Hepatocyte (in vitro differentiated cells): ENCODE measurements at regions not wholly inside any gene's neighbourhood (a gene's known extent, or its start where the extent isn't known, plus 50 kb on each side); places are given as distances from the start of the nearest gene placed in this dataset.
A peak's percentile ranks its signal among the peaks of the same experiment; 100 is the strongest.

Experiments
- DNase-seq: peaks from one replicate; pipeline ENCODE4 v3.0.0-alpha.2; 2016; ENCODE audit warnings: low spot score
- H2AFZ ChIP-seq: fragments of 200-600 bp; sonication (generic); 2 replicates; pipeline ENCODE4 v1.6.0; 2016; ENCODE audit warnings: antibody characterized with exemption, mild to moderate bottlenecking
- H3K27ac ChIP-seq: fragments of 200-600 bp; sonication (generic); 2 replicates; pipeline ENCODE4 v1.5.1; 2016; ENCODE audit warnings: mild to moderate bottlenecking
- H3K27me3 ChIP-seq: fragments of 200-600 bp; sonication (generic); 2 replicates; pipeline ENCODE4 v1.6.1; 2016
- H3K36me3 ChIP-seq: fragments of 200-600 bp; sonication (generic); replicated peaks from 2 replicates; pipeline ENCODE4 v1.5.1; 2016; ENCODE audit warnings: low read depth; ENCODE audit not compliant: insufficient read depth
- H3K4me1 ChIP-seq: fragments of 200-600 bp; sonication (generic); 2 replicates; pipeline ENCODE4 v1.5.1; 2016; ENCODE audit warnings: mild to moderate bottlenecking, moderate library complexity; ENCODE audit not compliant: insufficient read depth
- H3K4me2 ChIP-seq: fragments of 200-600 bp; sonication (generic); 2 replicates; pipeline ENCODE4 v1.6.0; 2016
- H3K4me3 ChIP-seq: fragments of 200-600 bp; sonication (generic); 2 replicates; pipeline ENCODE4 v1.5.1; 2016; ENCODE audit warnings: mild to moderate bottlenecking
- H3K79me2 ChIP-seq: fragments of 200-600 bp; sonication (generic); 2 replicates; pipeline ENCODE4 v1.6.0; 2017; ENCODE audit warnings: mild to moderate bottlenecking
- H3K9me2 ChIP-seq: fragments of 200-600 bp; sonication (generic); replicated peaks from 2 replicates; pipeline ENCODE4 v1.6.0; 2017; ENCODE audit warnings: mild to moderate bottlenecking; ENCODE audit not compliant: insufficient read depth
- H3K9me3 ChIP-seq: fragments of 200-600 bp; sonication (generic); 2 replicates; pipeline ENCODE4 v1.5.1; 2016; ENCODE audit warnings: low read depth, mild to moderate bottlenecking
- H4K20me1 ChIP-seq: fragments of 200-600 bp; sonication (generic); 2 replicates; pipeline ENCODE4 v1.6.0; 2016; ENCODE audit warnings: mild to moderate bottlenecking; ENCODE audit not compliant: insufficient read depth, poor library complexity, severe bottlenecking
- CTCF ChIP-seq: fragments of 200-600 bp; sonication (generic); IDR thresholded peaks from 2 replicates; pipeline ENCODE4 v1.5.1; 2016; ENCODE audit warnings: antibody characterized with exemption, mild to moderate bottlenecking; ENCODE audit not compliant: poor library complexity
- EZH2 ChIP-seq: fragments of 200-600 bp; sonication (generic); IDR thresholded peaks from 2 replicates; pipeline ENCODE4 v1.6.1; 2016; ENCODE audit warnings: antibody characterized with exemption, mild to moderate bottlenecking, borderline replicate concordance
- EZH2phosphoT487 ChIP-seq: fragments of 200-600 bp; sonication (generic); IDR thresholded peaks from one replicate; pipeline ENCODE4 v1.6.1; 2018; ENCODE audit warnings: antibody characterized with exemption, mild to moderate bottlenecking, low read depth, moderate library complexity; ENCODE audit not compliant: unreplicated experiment, severe bottlenecking
- WGBS: methylation state at CpG from one replicate; pipeline ENCODE4 v1.1.6; 2016; ENCODE audit warnings: low lambda C conversion rate; ENCODE audit errors: missing lambda C conversion rate; 5-methylcytosine and 5-hydroxymethylcytosine counted together

- H3K79me2 ChIP-seq: no peaks in the 10 kb centered on the region
- no peaks in the 10 kb centered on the region for H3K27me3 ChIP-seq
- DNase-seq: no peak
- no peaks in the 10 kb centered on the region for H3K36me3 ChIP-seq
- no peak overlapping the region for H3K4me2 ChIP-seq
- TF ChIP-seq EZH2 (no peak), CTCF (no peak), EZH2phosphoT487 (no peak)
- 97% methylated on average over 3 of the region's 3 CpGs for WGBS
- H3K4me3 ChIP-seq: no peak overlapping the region
- H3K4me1 ChIP-seq: no peaks in the 10 kb centered on the region
- H3K9me2 ChIP-seq: no peaks in the 10 kb centered on the region
- H3K9me3 ChIP-seq: no peaks in the 10 kb centered on the region
- H4K20me1 ChIP-seq: no peaks in the 10 kb centered on the region
- H3K27ac ChIP-seq: no peak overlapping the region
- H2AFZ ChIP-seq: no peak overlapping the region
Measured at GRCh38 chr10:27447540-27447939, 56.6 kb upstream of the RAB18 start.

GRCh38 chr10:27446091-27446918 lies 57.8 kb upstream of the RAB18 start:
- DNase-seq: peak; percentile 36
- Histone ChIP-seq H3K4me1 (no peaks in the 10 kb centered on the region), H3K36me3 (no peaks in the 10 kb centered on the region), H3K9me3 (no peaks in the 10 kb centered on the region), H3K9me2 (no peaks in the 10 kb centered on the region), H3K27me3 (no peaks in the 10 kb centered on the region), H3K79me2 (no peaks in the 10 kb centered on the region), H3K4me3 (no peak overlapping the region), H4K20me1 (no peaks in the 10 kb centered on the region), H3K27ac (no peak overlapping the region), H2AFZ (no peak overlapping the region), H3K4me2 (peak overlapping the region; percentile 25)
- TF ChIP-seq EZH2phosphoT487: no peak
- TF ChIP-seq CTCF: peak; percentile 51
- 16% methylated on average over 5 of the region's 5 CpGs for WGBS

GRCh38 chr10:27445070-27445469 lies 59.0 kb upstream of the RAB18 start:
- H3K79me2 ChIP-seq: no peaks in the 10 kb centered on the region
- no peaks in the 10 kb centered on the region for H4K20me1 ChIP-seq
- TF ChIP-seq CTCF (no peak), EZH2 (no peak), EZH2phosphoT487 (no peak)
- H3K9me2 ChIP-seq: no peaks in the 10 kb centered on the region
- no peaks in the 10 kb centered on the region for H3K27me3 ChIP-seq
- DNase-seq: no peak
- no peak overlapping the region for H3K4me3 ChIP-seq
- H2AFZ ChIP-seq: no peak overlapping the region
- H3K36me3 ChIP-seq: no peaks in the 10 kb centered on the region
- no peak overlapping the region for H3K27ac ChIP-seq
- no peaks in the 10 kb centered on the region for H3K4me1 ChIP-seq
- 73% methylated on average over 5 of the region's 5 CpGs for WGBS
- no peaks in the 10 kb centered on the region for H3K9me3 ChIP-seq
- no peak overlapping the region for H3K4me2 ChIP-seq

- no peaks in the 10 kb centered on the region for H3K36me3 ChIP-seq
- no peak for DNase-seq
- H3K4me2 ChIP-seq: no peak overlapping the region
- no peak overlapping the region for H3K4me3 ChIP-seq
- WGBS: 31% methylated on average over 2 of the region's 2 CpGs
- no peaks in the 10 kb centered on the region for H3K9me2 ChIP-seq
- H2AFZ ChIP-seq: no peak overlapping the region
- no peaks in the 10 kb centered on the region for H3K79me2 ChIP-seq
- no peaks in the 10 kb centered on the region for H4K20me1 ChIP-seq
- no peak for TF ChIP-seq CTCF
- TF ChIP-seq EZH2: no peak
- no peak for TF ChIP-seq EZH2phosphoT487
- no peaks in the 10 kb centered on the region for H3K27me3 ChIP-seq
- no peaks in the 10 kb centered on the region for H3K9me3 ChIP-seq
- H3K27ac ChIP-seq: no peak overlapping the region
- no peaks in the 10 kb centered on the region for H3K4me1 ChIP-seq
Measured at GRCh38 chr10:27440478-27440877, 63.6 kb upstream of the RAB18 start.
